ENCODE measurements at regions not wholly inside any gene's neighbourhood (a gene's known extent, or its start where the extent isn't known, plus 50 kb on each side); places are given as distances from the start of the nearest gene placed in this dataset.

DNA sequence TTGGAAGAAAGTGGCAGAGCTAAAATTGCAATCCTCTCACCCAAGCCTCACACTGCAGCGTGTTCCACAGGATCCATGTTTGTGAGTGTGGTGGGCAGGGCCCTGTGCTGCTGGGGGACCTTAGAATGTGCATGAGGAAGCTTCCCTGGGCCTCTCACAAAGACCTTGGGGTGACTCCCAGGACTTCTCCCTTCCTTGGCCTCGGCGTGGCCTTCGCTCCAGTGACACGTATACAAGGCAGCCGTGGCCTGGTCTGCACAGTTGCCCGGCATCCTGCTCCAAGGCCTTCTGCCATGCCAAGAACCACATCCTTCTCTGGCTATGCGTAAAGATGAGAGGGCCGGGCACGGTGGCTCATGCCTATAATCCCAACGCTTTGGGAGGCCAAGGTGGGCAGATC lies 196.4 kb downstream of the UACA start:
- no peak overlapping the region for H3K27ac ChIP-seq
- H3K4me1 ChIP-seq: no peaks in the 10 kb centered on the region
- H3K4me3 ChIP-seq: no peak overlapping the region
- DNase-seq: no peak
- H3K9me3 ChIP-seq: no peaks in the 10 kb centered on the region
- intact Hi-C loops (cut with DNase I; ENCODE audit: low total_unique reads): no loop called here
- no peaks in the 10 kb centered on the region for H3K36me3 ChIP-seq (ENCODE audit: low read depth, missing control alignments)
- 83 to 85% methylated on average over 11 of the region's 11 CpGs for WGBS, 2 donors
- no peaks in the 10 kb centered on the region for H3K27me3 ChIP-seq
- TF ChIP-seq, protein P1, sequence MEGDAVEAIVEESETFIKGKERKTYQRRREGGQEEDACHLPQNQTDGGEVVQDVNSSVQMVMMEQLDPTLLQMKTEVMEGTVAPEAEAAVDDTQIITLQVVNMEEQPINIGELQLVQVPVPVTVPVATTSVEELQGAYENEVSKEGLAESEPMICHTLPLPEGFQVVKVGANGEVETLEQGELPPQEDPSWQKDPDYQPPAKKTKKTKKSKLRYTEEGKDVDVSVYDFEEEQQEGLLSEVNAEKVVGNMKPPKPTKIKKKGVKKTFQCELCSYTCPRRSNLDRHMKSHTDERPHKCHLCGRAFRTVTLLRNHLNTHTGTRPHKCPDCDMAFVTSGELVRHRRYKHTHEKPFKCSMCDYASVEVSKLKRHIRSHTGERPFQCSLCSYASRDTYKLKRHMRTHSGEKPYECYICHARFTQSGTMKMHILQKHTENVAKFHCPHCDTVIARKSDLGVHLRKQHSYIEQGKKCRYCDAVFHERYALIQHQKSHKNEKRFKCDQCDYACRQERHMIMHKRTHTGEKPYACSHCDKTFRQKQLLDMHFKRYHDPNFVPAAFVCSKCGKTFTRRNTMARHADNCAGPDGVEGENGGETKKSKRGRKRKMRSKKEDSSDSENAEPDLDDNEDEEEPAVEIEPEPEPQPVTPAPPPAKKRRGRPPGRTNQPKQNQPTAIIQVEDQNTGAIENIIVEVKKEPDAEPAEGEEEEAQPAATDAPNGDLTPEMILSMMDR (IDR thresholded peaks at IDR 0.05): no peak
- TF ChIP-seq POLR2A (IDR thresholded peaks at IDR 0.05): no peak

DNA sequence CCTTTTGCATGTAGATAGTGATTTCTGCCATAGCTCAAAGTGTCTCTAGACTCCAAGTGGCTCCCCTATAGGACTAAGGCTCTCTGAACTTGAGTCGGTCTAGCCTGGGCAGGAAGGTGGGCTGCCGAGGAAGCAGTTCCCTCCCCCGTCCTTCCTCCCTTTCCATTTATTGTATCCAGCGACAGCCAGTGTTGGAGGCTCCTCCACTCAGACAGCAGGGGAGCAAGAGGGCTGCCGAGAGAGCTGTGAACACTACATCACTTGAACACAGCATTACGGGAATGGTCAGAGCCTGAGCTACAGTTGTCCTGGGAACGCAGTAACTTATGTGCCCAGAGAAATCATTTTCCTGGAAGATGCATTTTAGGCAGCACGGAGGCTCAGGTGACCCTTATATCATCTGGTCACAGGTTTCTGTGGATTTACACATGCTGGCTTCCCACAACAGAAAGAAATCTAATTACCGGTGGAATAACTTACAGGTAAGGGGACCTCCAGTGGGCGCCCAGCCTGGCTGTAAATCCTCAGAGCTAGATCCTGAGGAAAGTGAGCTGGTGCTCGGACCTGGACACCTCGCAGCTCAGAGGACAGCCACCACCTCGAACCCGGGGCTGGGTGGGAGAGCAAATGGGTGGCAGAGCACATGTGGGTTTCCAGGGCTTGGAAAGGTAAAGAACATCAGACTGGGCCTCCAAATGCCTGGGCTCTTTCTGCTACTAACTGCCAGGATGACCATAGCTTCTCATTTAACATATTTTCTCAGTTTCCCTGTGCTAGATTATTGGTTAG lies 197.1 kb downstream of the UACA start:
- H3K27ac ChIP-seq: no peak overlapping the region
- no peaks in the 10 kb centered on the region for H3K4me1 ChIP-seq
- H3K4me3 ChIP-seq: no peak overlapping the region
- no peaks in the 10 kb centered on the region for H3K27me3 ChIP-seq
- WGBS, 2 donors: 64 to 73% methylated on average over 13 to 14 of the region's 14 CpGs
- H3K36me3 ChIP-seq (ENCODE audit: low read depth, missing control alignments): no peaks in the 10 kb centered on the region
- H3K9me3 ChIP-seq: no peaks in the 10 kb centered on the region
- TF ChIP-seq, protein P1 (IDR thresholded peaks at IDR 0.05): no peak
- TF ChIP-seq POLR2A (IDR thresholded peaks at IDR 0.05): no peak
- intact Hi-C loops (cut with DNase I; ENCODE audit: low total_unique reads): no loop called here
- DNase-seq: no peak

DNA sequence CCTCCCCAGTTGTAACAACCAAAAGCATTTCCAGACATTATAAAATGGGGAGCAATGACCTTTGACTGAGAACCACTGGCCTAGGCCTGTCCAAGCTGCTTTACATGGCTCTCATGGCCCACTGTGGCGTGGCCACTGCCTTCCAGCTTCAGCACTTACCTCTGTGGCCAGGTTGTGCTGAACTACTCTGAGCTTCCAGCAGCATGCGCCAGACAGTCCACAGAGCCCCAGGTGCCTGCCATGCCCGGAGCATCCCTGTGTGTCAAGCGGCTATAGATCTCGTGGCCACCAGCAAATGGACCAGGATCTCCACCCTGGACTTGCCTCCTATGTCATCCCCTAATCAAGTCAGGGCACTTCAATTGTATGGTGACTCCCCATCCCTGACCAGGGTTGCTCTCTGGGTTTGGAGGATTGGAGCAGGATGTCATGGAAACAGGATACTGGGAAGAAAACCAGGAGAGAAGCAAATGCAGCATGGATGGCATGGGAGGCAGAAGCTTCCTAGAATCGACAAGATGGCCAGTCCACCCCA lies 199.7 kb downstream of the UACA start:
- no peak for TF ChIP-seq POLR2A (IDR thresholded peaks at IDR 0.05)
- TF ChIP-seq, protein P1 (IDR thresholded peaks at IDR 0.05): no peak
- Histone ChIP-seq H3K4me1 (peaks cover 4% of the 10 kb centered on the region), H3K9me3 (no peaks in the 10 kb centered on the region), H3K27ac (no peak overlapping the region), H3K36me3 (ENCODE audit: low read depth, missing control alignments) (no peaks in the 10 kb centered on the region), H3K27me3 (no peaks in the 10 kb centered on the region), H3K4me3 (no peak overlapping the region)
- WGBS, 2 donors: 94 to 100% methylated on average over 6 of the region's 6 CpGs
- no peak for DNase-seq
- intact Hi-C loops (cut with DNase I; ENCODE audit: low total_unique reads): no loop called here

DNA sequence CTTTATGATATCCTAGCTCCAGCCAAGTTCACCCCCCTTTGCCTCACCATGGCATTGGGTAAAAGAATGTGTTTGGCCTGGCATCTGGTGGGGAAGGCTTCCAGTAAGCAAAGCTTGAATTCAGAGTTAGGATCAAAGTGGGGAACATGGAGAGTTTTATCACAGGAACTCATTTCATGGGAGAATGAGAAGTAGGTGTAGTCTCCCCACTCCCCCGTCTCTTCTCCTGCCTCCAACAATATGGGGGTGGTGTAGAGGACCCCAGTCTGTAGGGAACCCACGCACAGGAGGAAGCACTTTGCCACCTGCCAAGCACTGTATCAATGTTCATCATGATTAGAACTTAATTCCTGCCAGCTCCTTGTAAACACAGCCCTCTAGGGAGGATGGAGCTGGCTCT lies 200.5 kb downstream of the UACA start:
- Histone ChIP-seq H3K36me3 (ENCODE audit: low read depth, missing control alignments) (no peaks in the 10 kb centered on the region), H3K27ac (no peak overlapping the region), H3K9me3 (no peaks in the 10 kb centered on the region), H3K4me3 (no peak overlapping the region), H3K4me1 (peaks cover 4% of the 10 kb centered on the region), H3K27me3 (no peaks in the 10 kb centered on the region)
- no peak for DNase-seq
- WGBS, 2 donors: 59 to 60% methylated on average over 2 of the region's 2 CpGs
- no peak for TF ChIP-seq POLR2A (IDR thresholded peaks at IDR 0.05)
- TF ChIP-seq, protein P1 (IDR thresholded peaks at IDR 0.05): no peak
- intact Hi-C loops (cut with DNase I; ENCODE audit: low total_unique reads): no loop called here

DNA sequence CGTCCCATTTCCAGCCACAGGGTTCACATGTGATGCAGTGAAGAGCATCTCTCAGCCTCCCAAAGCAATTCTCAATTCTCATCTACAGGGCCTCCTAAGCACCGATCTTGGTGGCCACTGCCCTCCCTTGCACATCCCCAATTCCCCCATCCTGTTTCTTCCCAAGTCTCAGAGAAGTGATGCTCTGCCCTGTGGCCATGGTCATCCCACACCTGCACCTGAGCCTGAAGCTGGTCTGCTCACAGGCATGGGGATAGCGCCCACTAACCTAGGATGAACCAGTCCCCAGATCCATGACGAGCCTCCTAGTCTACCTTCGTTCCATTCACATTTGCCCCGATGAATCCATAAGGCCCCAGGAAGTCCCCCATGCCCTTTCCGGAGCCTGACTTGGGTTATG lies 201.5 kb downstream of the UACA start:
- Histone ChIP-seq H3K9me3 (no peaks in the 10 kb centered on the region), H3K4me1 (peaks cover 4% of the 10 kb centered on the region), H3K27ac (no peak overlapping the region), H3K36me3 (ENCODE audit: low read depth, missing control alignments) (no peaks in the 10 kb centered on the region), H3K27me3 (no peaks in the 10 kb centered on the region), H3K4me3 (no peak overlapping the region)
- DNase-seq: no peak
- intact Hi-C loops (cut with DNase I; ENCODE audit: low total_unique reads): no loop called here
- 95 to 100% methylated on average over 7 of the region's 7 CpGs for WGBS, 2 donors
- TF ChIP-seq, protein P1 (IDR thresholded peaks at IDR 0.05): no peak
- TF ChIP-seq POLR2A (IDR thresholded peaks at IDR 0.05): no peak
